GM12878 (cell line): ENCODE measurements at regions not wholly inside any gene's neighbourhood (a gene's known extent, or its start where the extent isn't known, plus 50 kb on each side); places are given as distances from the start of the nearest gene placed in this dataset.
A peak's percentile ranks its signal among the peaks of the same experiment; 100 is the strongest.

Experiments
- BACH1 ChIP-seq: fragments of 450-650 bp; IDR thresholded peaks from 2 replicates; pipeline ENCODE4 v1.6.1; 2017; ENCODE audit warnings: mild to moderate bottlenecking, borderline replicate concordance
- CREB1 ChIP-seq: IDR thresholded peaks from 2 replicates; pipeline ENCODE4 v1.6.1; 2012; ENCODE audit warnings: low read depth, mild to moderate bottlenecking, inconsistent platforms
- DPF2 ChIP-seq: fragments of 450-650 bp; IDR thresholded peaks from 2 replicates; pipeline ENCODE4 v1.6.1; 2017; ENCODE audit warnings: mild to moderate bottlenecking
- EED ChIP-seq: sonication (generic); IDR thresholded peaks from 2 replicates; pipeline ENCODE4 v1.6.1; 2016; ENCODE audit warnings: antibody characterized with exemption, low read depth
- ETV6 ChIP-seq, 2 experiments: fragments of 450-650 bp in 1 of 2; IDR thresholded peaks in 1 of 2; conservative IDR thresholded peaks in 1 of 2; 2 replicates each; pipeline ENCODE4 v1.6.1; 2014; ENCODE audit warnings: antibody characterized with exemption in 1 of 2, borderline replicate concordance in 1 of 2, low read depth in 1 of 2, mild to moderate bottlenecking in 1 of 2, moderate library complexity in 1 of 2
- EZH2 ChIP-seq: IDR thresholded peaks from 2 replicates; pipeline ENCODE4 v1.6.1; 2012; ENCODE audit warnings: low read depth, mild to moderate bottlenecking, control low read depth, inconsistent platforms, low read length, borderline replicate concordance; ENCODE audit not compliant: control insufficient read depth
- GATAD2B ChIP-seq: fragments of 450-650 bp; conservative IDR thresholded peaks from 2 replicates; pipeline ENCODE4 v1.6.1; 2017; ENCODE audit warnings: low read depth, mild to moderate bottlenecking, moderate library complexity
- HDAC6 ChIP-seq: fragments of 200-600 bp; sonication (generic); IDR thresholded peaks from one replicate; pipeline ENCODE4 v1.8.0; 2017; ENCODE audit warnings: antibody characterized with exemption; ENCODE audit not compliant: unreplicated experiment
- LARP7 ChIP-seq: fragments of 450-650 bp; IDR thresholded peaks from 2 replicates; pipeline ENCODE4 v1.6.1; 2017; ENCODE audit warnings: mild to moderate bottlenecking
- MEF2B ChIP-seq: fragments of 450-650 bp; IDR thresholded peaks from 2 replicates; pipeline ENCODE4 v1.6.1; 2018; ENCODE audit warnings: mild to moderate bottlenecking, moderate library complexity; ENCODE audit not compliant: partially characterized antibody, poor library complexity, severe bottlenecking
- MYC ChIP-seq: IDR thresholded peaks from 2 replicates; pipeline ENCODE4 v1.6.1; 2011; ENCODE audit warnings: mild to moderate bottlenecking, low read length, moderate library complexity, inconsistent platforms; ENCODE audit not compliant: insufficient read depth, insufficient replicate concordance, insufficient read length, severe bottlenecking
- NFYA ChIP-seq: IDR thresholded peaks from 2 replicates; pipeline ENCODE4 v1.6.1; 2011; ENCODE audit warnings: low read depth, mild to moderate bottlenecking, low read length, improper control_type of control experiment, borderline replicate concordance
- POLR2AphosphoS2 ChIP-seq: IDR thresholded peaks from 2 replicates; pipeline ENCODE4 v1.6.1; 2011; ENCODE audit warnings: low read depth, mild to moderate bottlenecking, low read length, improper control_type of control experiment, moderate library complexity
- RB1 ChIP-seq: fragments of 450-650 bp; formaldehyde crosslinking; IDR thresholded peaks from 2 replicates; pipeline ENCODE4 v1.6.1; 2017; ENCODE audit warnings: mild to moderate bottlenecking, borderline replicate concordance
- SIX5 ChIP-seq: IDR thresholded peaks from 2 replicates; pipeline ENCODE4 v1.6.1; 2011; ENCODE audit warnings: mild to moderate bottlenecking, low read depth, low read length, moderate library complexity; ENCODE audit not compliant: severe bottlenecking
- SKIL ChIP-seq: fragments of 450-650 bp; IDR thresholded peaks from 2 replicates; pipeline ENCODE4 v1.6.1; 2017; ENCODE audit warnings: mild to moderate bottlenecking, low read depth, inconsistent platforms; ENCODE audit not compliant: poor library complexity, severe bottlenecking
- SPI1 ChIP-seq: IDR thresholded peaks from 2 replicates; pipeline ENCODE4 v1.6.1; 2011; ENCODE audit warnings: low read depth, mild to moderate bottlenecking, low read length, moderate library complexity, borderline replicate concordance; ENCODE audit not compliant: insufficient read depth
- SREBF1 ChIP-seq: IDR thresholded peaks from 2 replicates; pipeline ENCODE4 v1.6.1; 2012; ENCODE audit warnings: mild to moderate bottlenecking, low read length
- STAT1 ChIP-seq: fragments of 450-650 bp; conservative IDR thresholded peaks from 2 replicates; pipeline ENCODE4 v1.6.1; 2014; ENCODE audit warnings: antibody characterized with exemption, mild to moderate bottlenecking
- SUZ12 ChIP-seq: fragments of 200-600 bp; sonication (generic); IDR thresholded peaks from one replicate; pipeline ENCODE4 v1.6.1; 2018; ENCODE audit warnings: antibody characterized with exemption, mild to moderate bottlenecking; ENCODE audit not compliant: unreplicated experiment
- TAF1 ChIP-seq: IDR thresholded peaks from 2 replicates; pipeline ENCODE4 v1.6.1; 2011; ENCODE audit warnings: mild to moderate bottlenecking, low read depth, low read length, borderline replicate concordance
- YBX1 ChIP-seq: fragments of 450-650 bp; IDR thresholded peaks from 2 replicates; pipeline ENCODE4 v1.6.1; 2016; ENCODE audit warnings: antibody characterized with exemption
- ZNF384 ChIP-seq: IDR thresholded peaks from 2 replicates; pipeline ENCODE4 v1.6.1; 2012; ENCODE audit warnings: low read depth, mild to moderate bottlenecking, low read length, improper control_type of control experiment, borderline replicate concordance
- TF ChIP-seq, protein P1 (sequence below): fragments of 450-650 bp; IDR thresholded peaks from 2 replicates; pipeline ENCODE4 v1.6.1; 2018; ENCODE audit warnings: mild to moderate bottlenecking, low read depth, moderate library complexity; ENCODE audit not compliant: partially characterized antibody
- TF ChIP-seq, protein P2 (sequence below): fragments of 450-650 bp; IDR thresholded peaks from 2 replicates; pipeline ENCODE4 v1.6.1; 2017; ENCODE audit warnings: borderline replicate concordance

GRCh38 chrX:97909245-97909644, 1025.5 kb downstream of the RPA4 start (continued):
- no peak for TF ChIP-seq POLR2AphosphoS2
- TF ChIP-seq ETV6 (conservative IDR thresholded peaks at IDR 0.05 in 1 of 2, IDR thresholded peaks at IDR 0.05 in 1 of 2; ENCODE audit: borderline replicate concordance in 1 of 2, low read depth in 1 of 2), result no peak
- TF ChIP-seq TAF1, result no peak
- TF ChIP-seq NFYA, result no peak
- no peak for TF ChIP-seq STAT1
- no peak for TF ChIP-seq CREB1
- TF ChIP-seq GATAD2B, result no peak
- TF ChIP-seq ZNF384, result peak; percentile 28; the same call in 1 of the 2 replicates
- TF ChIP-seq BACH1, result no peak; the same call in 1 of the 2 replicates
- no peak for TF ChIP-seq SREBF1
- TF ChIP-seq DPF2, result peak; percentile 78
- no peak for TF ChIP-seq YBX1
- peak; percentile 98 for TF ChIP-seq SPI1
- TF ChIP-seq, protein P1, sequence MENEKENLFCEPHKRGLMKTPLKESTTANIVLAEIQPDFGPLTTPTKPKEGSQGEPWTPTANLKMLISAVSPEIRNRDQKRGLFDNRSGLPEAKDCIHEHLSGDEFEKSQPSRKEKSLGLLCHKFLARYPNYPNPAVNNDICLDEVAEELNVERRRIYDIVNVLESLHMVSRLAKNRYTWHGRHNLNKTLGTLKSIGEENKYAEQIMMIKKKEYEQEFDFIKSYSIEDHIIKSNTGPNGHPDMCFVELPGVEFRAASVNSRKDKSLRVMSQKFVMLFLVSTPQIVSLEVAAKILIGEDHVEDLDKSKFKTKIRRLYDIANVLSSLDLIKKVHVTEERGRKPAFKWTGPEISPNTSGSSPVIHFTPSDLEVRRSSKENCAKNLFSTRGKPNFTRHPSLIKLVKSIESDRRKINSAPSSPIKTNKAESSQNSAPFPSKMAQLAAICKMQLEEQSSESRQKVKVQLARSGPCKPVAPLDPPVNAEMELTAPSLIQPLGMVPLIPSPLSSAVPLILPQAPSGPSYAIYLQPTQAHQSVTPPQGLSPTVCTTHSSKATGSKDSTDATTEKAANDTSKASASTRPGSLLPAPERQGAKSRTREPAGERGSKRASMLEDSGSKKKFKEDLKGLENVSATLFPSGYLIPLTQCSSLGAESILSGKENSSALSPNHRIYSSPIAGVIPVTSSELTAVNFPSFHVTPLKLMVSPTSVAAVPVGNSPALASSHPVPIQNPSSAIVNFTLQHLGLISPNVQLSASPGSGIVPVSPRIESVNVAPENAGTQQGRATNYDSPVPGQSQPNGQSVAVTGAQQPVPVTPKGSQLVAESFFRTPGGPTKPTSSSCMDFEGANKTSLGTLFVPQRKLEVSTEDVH, result no peak
- TF ChIP-seq SIX5, result no peak
- no peak for TF ChIP-seq EZH2
- TF ChIP-seq RB1, result no peak
- no peak for TF ChIP-seq SKIL
- no peak for TF ChIP-seq MEF2B
- no peak for TF ChIP-seq HDAC6
- TF ChIP-seq MYC, result no peak
- TF ChIP-seq EED, result no peak
- TF ChIP-seq, protein P2, sequence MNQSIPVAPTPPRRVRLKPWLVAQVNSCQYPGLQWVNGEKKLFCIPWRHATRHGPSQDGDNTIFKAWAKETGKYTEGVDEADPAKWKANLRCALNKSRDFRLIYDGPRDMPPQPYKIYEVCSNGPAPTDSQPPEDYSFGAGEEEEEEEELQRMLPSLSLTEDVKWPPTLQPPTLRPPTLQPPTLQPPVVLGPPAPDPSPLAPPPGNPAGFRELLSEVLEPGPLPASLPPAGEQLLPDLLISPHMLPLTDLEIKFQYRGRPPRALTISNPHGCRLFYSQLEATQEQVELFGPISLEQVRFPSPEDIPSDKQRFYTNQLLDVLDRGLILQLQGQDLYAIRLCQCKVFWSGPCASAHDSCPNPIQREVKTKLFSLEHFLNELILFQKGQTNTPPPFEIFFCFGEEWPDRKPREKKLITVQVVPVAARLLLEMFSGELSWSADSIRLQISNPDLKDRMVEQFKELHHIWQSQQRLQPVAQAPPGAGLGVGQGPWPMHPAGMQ, result no peak
- no peak for TF ChIP-seq SUZ12
- TF ChIP-seq LARP7, result no peak
